A549 (cell line): ENCODE measurements at regions not wholly inside any gene's neighbourhood (a gene's known extent, or its start where the extent isn't known, plus 50 kb on each side); places are given as distances from the start of the nearest gene placed in this dataset.
"Not testable (repeated sequence)": the region's sequence is repeated elsewhere in the genome, so short reads cannot be mapped to it uniquely, and the experiment has no call there.

Experiments
- ATAC-seq, 2 experiments: fragments of 200-7000 bp in 1 of 2; fragments of >200 bp in 1 of 2; cut with Nextera tagmentation in 1 of 2; cut with Tn5 transposase in 1 of 2; 3 replicates each; pipeline versions ENCODE4 v1.8.0 to v1.9.1; 2018 to 2020; ENCODE audit warnings: mild to moderate bottlenecking in 1 of 2, moderate library complexity in 1 of 2
- CTCF ChIA-PET: fragments of 300-600 bp; sonication (Branson Sonifier 250); formaldehyde crosslinking; extraction: SDS; loops from one replicate; lab custom pipeline; 2021; ENCODE audit warnings: antibody characterized with exemption, inconsistent platforms; lab: Yijun Ruan, JAX
- POLR2A ChIA-PET: fragments of 350-600 bp; formaldehyde crosslinking; extraction: SDS; loops from one replicate; lab custom pipeline; 2021; ENCODE audit warnings: antibody characterized with exemption, inconsistent platforms; lab: Yijun Ruan, JAX
- DNase-seq, 2 experiments: peaks; one replicate each; pipeline versions ENCODE4 v3.0.0 to v3.0.0-alpha.2; 2011 to 2016; ENCODE audit warnings: low read depth in 1 of 2, low spot score in 1 of 2
- FAIRE-seq: peaks from 2 replicates; lab custom pipeline; 2011; peaks lifted over from hg19 to GRCh38; lab: Jason Lieb, UNC
- H3K27ac ChIP-seq, 2 experiments: fragments of >200 bp; sonication (Bioruptor Twin); formaldehyde crosslinking; 3 replicates each; pipeline ENCODE4 v1.5.1; 2016 to 2017
- H3K4me1 ChIP-seq: fragments of >200 bp; sonication (Bioruptor Twin); formaldehyde crosslinking; 3 replicates; pipeline ENCODE4 v1.6.1; 2016
- H3K4me2 ChIP-seq: fragments of >200 bp; sonication (Bioruptor Twin); formaldehyde crosslinking; 3 replicates; pipeline ENCODE4 v1.6.1; 2016
- H3K4me3 ChIP-seq: fragments of >200 bp; sonication (Bioruptor Twin); formaldehyde crosslinking; 3 replicates; pipeline ENCODE4 v1.5.1; 2016
- H3K9me3 ChIP-seq: fragments of >200 bp; sonication (Bioruptor Twin); formaldehyde crosslinking; 3 replicates; pipeline ENCODE4 v1.6.1; 2016
- BHLHE40 ChIP-seq: IDR thresholded peaks from 2 replicates; pipeline ENCODE4 v1.6.1; 2012; ENCODE audit warnings: low read depth, low read length, inconsistent platforms
- CTCF ChIP-seq: fragments of >200 bp; sonication (Bioruptor Twin); formaldehyde crosslinking; IDR thresholded peaks from 3 replicates; pipeline ENCODE4 v1.5.1; 2016
- ELK1 ChIP-seq: fragments of 150-350 bp; IDR thresholded peaks from 2 replicates; pipeline ENCODE4 v1.6.1; 2014; ENCODE audit warnings: low read depth, mild to moderate bottlenecking, low read length
- HEYL ChIP-seq: fragments of 250-450 bp; sonication (Bioruptor Pico); IDR thresholded peaks from 2 replicates; pipeline ENCODE4 v1.8.0; 2021; ENCODE audit warnings: mild to moderate bottlenecking, moderate library complexity
- HMGXB4 ChIP-seq: fragments of 250-450 bp; sonication (Bioruptor Pico); IDR thresholded peaks from 2 replicates; pipeline ENCODE4 v1.5.0; 2021; ENCODE audit warnings: mild to moderate bottlenecking, moderate library complexity, borderline replicate concordance
- JUN ChIP-seq, 2 experiments: fragments of >200 bp; sonication (Bioruptor Twin); formaldehyde crosslinking; IDR thresholded peaks; 2 replicates in 1 of 2; 3 replicates in 1 of 2; pipeline ENCODE4 v1.6.1; 2016 to 2017
- NPAS2 ChIP-seq: fragments of 250-450 bp; sonication (Bioruptor Pico); IDR thresholded peaks from 2 replicates; pipeline ENCODE4 v1.8.0; 2022; ENCODE audit warnings: mild to moderate bottlenecking, moderate library complexity, borderline replicate concordance
- NR3C1 ChIP-seq: fragments of >200 bp; sonication (Bioruptor Twin); formaldehyde crosslinking; IDR thresholded peaks from 3 replicates; pipeline ENCODE4 v1.6.1; 2017
- PBX3 ChIP-seq: IDR thresholded peaks from 2 replicates; pipeline ENCODE4 v1.6.1; 2012
- RARB ChIP-seq: fragments of 250-450 bp; sonication (Bioruptor Pico); IDR thresholded peaks from 2 replicates; pipeline ENCODE4 v1.8.0; 2021; ENCODE audit warnings: mild to moderate bottlenecking, moderate library complexity
- SMC3 ChIP-seq: fragments of >200 bp; sonication (Bioruptor Twin); formaldehyde crosslinking; IDR thresholded peaks from 3 replicates; pipeline ENCODE4 v1.6.1; 2018; ENCODE audit warnings: inconsistent platforms
- TFCP2L1 ChIP-seq: fragments of 250-450 bp; sonication (Bioruptor Pico); IDR thresholded peaks from 2 replicates; pipeline ENCODE4 v1.5.0; 2021; ENCODE audit warnings: mild to moderate bottlenecking
- TP53 ChIP-seq: fragments of 250-450 bp; sonication (Bioruptor Pico); IDR thresholded peaks from 2 replicates; pipeline ENCODE4 v1.5.0; 2021; ENCODE audit warnings: mild to moderate bottlenecking, moderate library complexity
- WGBS: methylation state at CpG from one replicate; pipeline ENCODE4 v1.1.6; 2017; ENCODE audit errors: missing lambda C conversion rate; 5-methylcytosine and 5-hydroxymethylcytosine counted together

- FAIRE-seq (no peak), DNase-seq (no peak), ATAC-seq (no peak)
- CTCF ChIA-PET: no interaction called here
- POLR2A ChIA-PET: no interaction called here
- H3K4me1 ChIP-seq: no peaks in the 10 kb centered on the region
- no peak overlapping the region for H3K4me2 ChIP-seq
- no peak overlapping the region for H3K27ac ChIP-seq
- H3K4me3 ChIP-seq: no peak overlapping the region
- WGBS: 45% methylated on average over 8 of the region's 8 CpGs
- no peaks in the 10 kb centered on the region for H3K9me3 ChIP-seq
- TF ChIP-seq HEYL (CRISPR knock-in tag): no peak
- no peak for TF ChIP-seq ELK1
- TF ChIP-seq CTCF: no peak
- TF ChIP-seq TP53 (CRISPR knock-in tag): no peak
- TF ChIP-seq TFCP2L1: no peak
- no peak for TF ChIP-seq NR3C1
- no peak for TF ChIP-seq SMC3
- TF ChIP-seq RARB (CRISPR knock-in tag): no peak
These were observed 101.8 kb upstream of the SULF2 start for GRCh38 chr20:47887064-47887463.

GRCh38 chr20:47886454-47887041 lies 101.3 kb upstream of the SULF2 start:
- Histone ChIP-seq H3K9me3 (no peaks in the 10 kb centered on the region), H3K27ac (no peak overlapping the region), H3K4me2 (no peak overlapping the region), H3K4me1 (no peaks in the 10 kb centered on the region), H3K4me3 (no peak overlapping the region)
- 43% methylated on average over 17 of the region's 18 CpGs for WGBS
- DNase-seq (no peak), ATAC-seq (no peak), FAIRE-seq (no peak)
- ChIA-PET POLR2A (no interaction called here), CTCF (interaction anchor here (1.1 kb wide), 1 partner anchor 8 kb away, joined by 4 read pairs; no protein-coding TSS in a partner anchor)
- TF ChIP-seq HMGXB4 (CRISPR knock-in tag): no peak

- H3K4me1 ChIP-seq: no peaks in the 10 kb centered on the region
- WGBS: 22% methylated on average over 8 of the region's 8 CpGs
- no peak for FAIRE-seq
- TF ChIP-seq PBX3 (no peak), BHLHE40 (no peak), NPAS2 (no peak), JUN (IDR thresholded peaks at IDR 0.05) (no peak)
- TF ChIP-seq, all 56 proteins: peak for 0
- H3K4me3 ChIP-seq: no peak overlapping the region
- ChIA-PET CTCF (interaction anchor here (1.1 kb wide), 1 partner anchor 9 kb away, joined by 4 read pairs; no protein-coding TSS in a partner anchor), POLR2A (no interaction called here)
- DNase-seq (no peak), ATAC-seq (no peak)
- no peak overlapping the region for H3K4me2 ChIP-seq
- H3K9me3 ChIP-seq: no peaks in the 10 kb centered on the region
- H3K27ac ChIP-seq: no peak overlapping the region
These were observed 100.7 kb upstream of the SULF2 start for GRCh38 chr20:47885909-47886453.

GRCh38 chr20:47883940-47884339 lies 98.7 kb upstream of the SULF2 start:
- POLR2A ChIA-PET, FAIRE-seq, H3K4me2 ChIP-seq, DNase-seq, H3K9me3 ChIP-seq, H3K27ac ChIP-seq, H3K4me1 ChIP-seq, ATAC-seq, H3K4me3 ChIP-seq: not testable (repeated sequence)
- CTCF ChIA-PET: interaction anchor here (2.9 kb wide), 1 partner anchor 11 kb away, joined by 11 read pairs; no protein-coding TSS in a partner anchor
- 7% methylated on average over 1 of the region's 1 CpG for WGBS
